ENCODE measurements at regions not wholly inside any gene's neighbourhood (a gene's known extent, or its start where the extent isn't known, plus 50 kb on each side); places are given as distances from the start of the nearest gene placed in this dataset.

DNA sequence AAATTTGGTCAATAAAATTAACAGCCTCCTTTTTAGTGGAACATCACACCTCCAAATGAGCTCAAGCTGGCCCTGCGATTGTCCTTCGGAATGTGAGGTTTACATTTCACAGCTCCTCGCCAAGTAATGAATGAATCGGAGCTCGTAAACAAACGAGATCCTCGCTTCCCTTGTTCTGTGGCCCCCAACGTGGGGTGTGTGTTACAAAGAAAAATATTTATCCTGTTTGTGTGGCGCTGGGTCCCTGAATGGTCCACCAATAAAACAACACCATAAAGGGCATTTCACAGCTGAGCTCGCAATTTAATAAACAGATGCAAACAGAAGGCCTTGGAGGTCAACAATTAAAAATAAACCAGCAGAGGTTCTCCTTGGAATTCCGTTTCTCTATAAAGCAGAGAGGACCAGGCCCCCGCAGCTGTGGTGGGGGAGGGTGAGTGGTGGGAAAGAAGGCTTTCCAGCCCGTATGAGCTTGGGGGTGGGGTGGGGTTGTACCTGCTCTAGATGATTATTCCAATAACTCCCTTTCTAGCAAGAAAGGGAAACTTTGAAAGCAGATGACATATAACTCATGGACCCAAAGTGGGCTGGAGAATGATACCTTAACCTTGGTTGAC, 393.9 kb upstream of the SALL1 start:
- no peak overlapping the region for H2AFZ ChIP-seq (ENCODE audit: low read length)

GRCh38 chr16:51543971-51544370, 392.9 kb upstream of the SALL1 start:
- no peak overlapping the region for H2AFZ ChIP-seq (ENCODE audit: low read length)
- no peaks in the 10 kb centered on the region for H3K36me3 ChIP-seq (ENCODE audit: insufficient read depth, low read length)

More for the DNA sequence above, 393.9 kb upstream of the SALL1 start:
- H3F3A ChIP-seq (ENCODE audit: low read depth) = no peaks in the 10 kb centered on the region
- H3K9me3 ChIP-seq (ENCODE audit: insufficient read depth, low read depth, low read length) = no peaks in the 10 kb centered on the region
- H3K79me2 ChIP-seq (ENCODE audit: insufficient read depth, low read length) = no peaks in the 10 kb centered on the region
- H3K27me3 ChIP-seq (ENCODE audit: insufficient read depth, low read length, poor library complexity, severe bottlenecking) = no peaks in the 10 kb centered on the region
- no peaks in the 10 kb centered on the region for H3K4me1 ChIP-seq (ENCODE audit: insufficient read depth, low read length, poor library complexity, severe bottlenecking)
- H3K9ac ChIP-seq (ENCODE audit: low read depth, low read length, poor library complexity, severe bottlenecking) = no peak overlapping the region
- H3K4me2 ChIP-seq (ENCODE audit: low read depth, low read length, poor library complexity, severe bottlenecking) = no peak overlapping the region
- no peaks in the 10 kb centered on the region for H4K20me1 ChIP-seq (ENCODE audit: insufficient read depth, low read length, poor library complexity, severe bottlenecking)
- TF ChIP-seq EZH2phosphoT487 (IDR thresholded peaks at IDR 0.05; ENCODE audit: borderline replicate concordance) (no peak), CTCF (conservative IDR thresholded peaks at IDR 0.05; ENCODE audit: low read length) (no peak)
- no peaks in the 10 kb centered on the region for H3K36me3 ChIP-seq (ENCODE audit: insufficient read depth, low read length)
- H3K9me2 ChIP-seq (replicated peaks; ENCODE audit: low read depth, low read length) = no peaks in the 10 kb centered on the region
- no peak overlapping the region for H3K4me3 ChIP-seq (ENCODE audit: low read length, poor library complexity, severe bottlenecking)

GRCh38 chr16:51542981-51543815, 392.1 kb upstream of the SALL1 start:
- no peaks in the 10 kb centered on the region for H3K9me2 ChIP-seq (replicated peaks; ENCODE audit: low read depth, low read length)
- peaks cover 8% of the 10 kb centered on the region for H3K4me1 ChIP-seq (ENCODE audit: insufficient read depth, low read length, poor library complexity, severe bottlenecking)
- H3K36me3 ChIP-seq (ENCODE audit: insufficient read depth, low read length) = no peaks in the 10 kb centered on the region
- H3K9me3 ChIP-seq (ENCODE audit: insufficient read depth, low read depth, low read length) = no peaks in the 10 kb centered on the region
- no peak overlapping the region for H3K4me3 ChIP-seq (ENCODE audit: low read length, poor library complexity, severe bottlenecking)
- no peaks in the 10 kb centered on the region for H3K27me3 ChIP-seq (ENCODE audit: insufficient read depth, low read length, poor library complexity, severe bottlenecking)
- no peaks in the 10 kb centered on the region for H4K20me1 ChIP-seq (ENCODE audit: insufficient read depth, low read length, poor library complexity, severe bottlenecking)
- no peak overlapping the region for H2AFZ ChIP-seq (ENCODE audit: low read length)
- no peaks in the 10 kb centered on the region for H3F3A ChIP-seq (ENCODE audit: low read depth)
- H3K79me2 ChIP-seq (ENCODE audit: insufficient read depth, low read length) = no peaks in the 10 kb centered on the region
- H3K9ac ChIP-seq (ENCODE audit: low read depth, low read length, poor library complexity, severe bottlenecking) = no peak overlapping the region
- TF ChIP-seq EZH2phosphoT487 (IDR thresholded peaks at IDR 0.05; ENCODE audit: borderline replicate concordance) = no peak
- no peak for TF ChIP-seq CTCF (conservative IDR thresholded peaks at IDR 0.05; ENCODE audit: low read length)
- no peak overlapping the region for H3K4me2 ChIP-seq (ENCODE audit: low read depth, low read length, poor library complexity, severe bottlenecking)

More at GRCh38 chr16:51543971-51544370, 392.9 kb upstream of the SALL1 start:
- no peaks in the 10 kb centered on the region for H3K79me2 ChIP-seq (ENCODE audit: insufficient read depth, low read length)
- no peaks in the 10 kb centered on the region for H3F3A ChIP-seq (ENCODE audit: low read depth)
- H3K4me2 ChIP-seq (ENCODE audit: low read depth, low read length, poor library complexity, severe bottlenecking) = no peak overlapping the region
- no peaks in the 10 kb centered on the region for H4K20me1 ChIP-seq (ENCODE audit: insufficient read depth, low read length, poor library complexity, severe bottlenecking)
- no peak overlapping the region for H3K9ac ChIP-seq (ENCODE audit: low read depth, low read length, poor library complexity, severe bottlenecking)
- H3K27me3 ChIP-seq (ENCODE audit: insufficient read depth, low read length, poor library complexity, severe bottlenecking) = no peaks in the 10 kb centered on the region
- H3K9me3 ChIP-seq (ENCODE audit: insufficient read depth, low read depth, low read length) = no peaks in the 10 kb centered on the region
- H3K9me2 ChIP-seq (replicated peaks; ENCODE audit: low read depth, low read length) = no peaks in the 10 kb centered on the region
- H3K4me3 ChIP-seq (ENCODE audit: low read length, poor library complexity, severe bottlenecking) = no peak overlapping the region
- H3K4me1 ChIP-seq (ENCODE audit: insufficient read depth, low read length, poor library complexity, severe bottlenecking) = peaks cover 3% of the 10 kb centered on the region
- no peak for TF ChIP-seq EZH2phosphoT487 (IDR thresholded peaks at IDR 0.05; ENCODE audit: borderline replicate concordance)
